HG03442 (cell line): ENCODE measurements at regions not wholly inside any gene's neighbourhood (a gene's known extent, or its start where the extent isn't known, plus 50 kb on each side); places are given as distances from the start of the nearest gene placed in this dataset.
A peak's percentile ranks its signal among the peaks of the same experiment; 100 is the strongest.
"Not testable (repeated sequence)": the region's sequence is repeated elsewhere in the genome, so short reads cannot be mapped to it uniquely, and the experiment has no call there.

Source experiments
- ATAC-seq: cut with Tn5 transposase; IDR thresholded peaks from one replicate; pipeline ENCODE4 v1.9.1; 2021; ENCODE audit warnings: mild to moderate bottlenecking, moderate library complexity; ENCODE audit not compliant: unreplicated experiment

DNA sequence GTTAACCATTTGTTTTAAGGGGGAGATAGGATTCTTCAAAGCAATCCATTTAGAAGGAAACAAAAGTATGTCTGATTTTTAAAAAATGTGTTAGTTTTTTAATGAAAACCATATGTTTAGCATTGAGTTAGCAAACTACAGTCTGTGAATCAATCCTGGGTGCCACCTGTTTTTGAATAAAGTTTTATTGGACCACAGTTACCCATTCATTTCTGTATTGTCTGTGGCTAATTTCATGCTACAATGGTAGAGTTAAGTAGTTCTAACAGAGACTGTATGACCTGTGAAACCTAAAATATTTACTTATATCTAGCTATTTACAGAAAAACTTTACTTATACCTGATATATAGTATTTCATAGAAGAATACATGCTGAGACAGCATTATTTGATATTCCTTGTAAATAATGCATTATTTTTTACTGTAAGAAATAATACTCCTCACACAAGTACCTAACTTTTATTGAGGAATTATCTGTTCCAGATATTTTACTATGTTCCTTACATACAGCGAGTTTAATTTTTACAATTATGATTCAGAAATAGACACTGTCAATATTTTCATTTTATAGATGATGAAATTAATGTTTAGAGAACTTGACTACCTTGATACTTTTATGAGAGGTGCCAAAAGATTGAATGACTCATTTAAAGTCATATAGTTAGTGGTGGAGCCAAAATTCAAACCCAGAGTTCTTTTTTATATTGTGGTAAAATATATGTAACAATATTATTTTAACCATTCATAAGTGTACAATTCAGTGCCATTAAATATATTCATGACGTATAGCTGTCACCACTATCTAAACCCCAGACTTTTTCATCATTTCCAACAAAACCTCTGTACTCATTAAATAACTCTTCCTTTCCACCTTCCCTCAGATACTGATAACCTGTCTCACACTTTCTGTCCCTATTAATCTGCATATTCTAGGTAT, 122.0 kb downstream of the GLUD2 start:
- ATAC-seq: no peak

DNA sequence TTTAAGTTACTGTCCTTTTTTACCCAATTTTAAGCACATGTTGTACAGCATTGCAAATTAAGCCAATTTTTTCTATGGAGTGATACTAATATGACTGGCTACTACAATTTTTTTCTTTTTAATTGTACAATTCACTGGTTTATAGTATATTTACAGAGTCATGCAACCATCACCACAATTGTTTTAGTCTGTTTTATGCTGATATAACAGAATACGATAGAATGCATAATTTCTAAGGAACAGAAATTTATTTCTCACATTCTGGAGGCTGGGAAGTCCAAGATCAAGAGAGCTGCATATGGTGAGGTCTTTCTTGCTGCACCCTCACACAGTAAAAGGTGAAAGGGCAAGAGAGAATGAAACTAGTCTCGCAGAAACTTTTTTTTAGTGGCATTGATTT, 125.3 kb downstream of the GLUD2 start:
- no peak for ATAC-seq

DNA sequence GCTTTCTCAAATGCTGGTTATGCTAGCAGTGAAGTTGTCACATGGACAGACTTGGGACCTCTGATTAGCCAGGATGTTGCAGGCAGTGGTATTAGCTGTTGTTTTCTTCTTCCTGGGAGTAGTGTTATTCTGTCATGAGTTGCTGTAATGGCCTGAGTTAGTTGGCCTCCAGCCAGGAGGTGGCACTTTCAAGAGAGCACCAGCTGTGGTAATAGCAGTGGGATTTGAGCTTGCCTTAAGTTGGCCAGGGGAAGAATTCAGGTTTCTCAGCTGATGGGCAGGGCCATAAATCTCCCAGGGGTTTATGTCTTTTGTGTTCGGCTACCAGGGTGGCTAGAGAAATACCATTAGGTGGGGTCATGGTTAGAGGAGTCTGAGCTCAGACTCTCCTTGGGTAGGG, 132.6 kb downstream of the GLUD2 start:
- no peak for ATAC-seq

DNA sequence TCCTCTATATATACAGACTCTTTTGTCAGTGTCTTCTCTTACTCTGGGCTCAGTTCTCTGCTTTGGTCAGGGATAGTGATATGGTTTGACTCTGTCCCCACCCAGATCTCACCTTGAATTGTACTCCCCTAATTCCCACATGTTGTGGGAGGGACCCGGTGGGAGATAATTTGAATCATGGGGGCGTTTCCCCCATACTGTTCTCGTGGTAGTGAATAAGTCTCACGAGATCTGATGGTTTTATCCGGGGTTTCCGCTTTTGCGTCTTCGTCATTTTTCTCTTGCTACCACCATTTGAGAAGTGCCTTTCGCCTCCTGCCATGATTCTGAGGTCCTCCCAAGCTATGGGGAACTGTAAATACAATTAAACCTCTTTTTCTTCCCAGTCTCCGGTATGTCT, 144.4 kb downstream of the GLUD2 start:
- ATAC-seq: no peak

DNA sequence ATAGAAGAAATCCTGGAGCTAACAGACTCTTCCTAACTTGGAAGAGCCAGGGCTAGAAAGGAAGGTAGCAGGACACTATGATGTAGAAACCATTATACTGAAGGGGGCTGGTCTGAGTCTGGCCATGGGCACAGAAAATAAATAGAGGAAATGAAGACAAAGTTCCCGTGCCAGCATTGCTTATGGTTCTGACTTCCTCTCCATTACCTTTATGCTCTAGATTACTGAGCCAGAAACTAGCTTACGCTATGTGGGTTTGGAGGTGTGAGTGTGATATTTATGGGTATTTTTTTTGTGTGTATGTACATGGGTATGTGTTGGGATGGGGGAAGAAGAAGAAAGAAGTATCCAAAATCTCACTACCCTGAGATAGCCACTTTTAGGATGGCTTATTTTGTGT, 148.3 kb downstream of the GLUD2 start:
- ATAC-seq: no peak

DNA sequence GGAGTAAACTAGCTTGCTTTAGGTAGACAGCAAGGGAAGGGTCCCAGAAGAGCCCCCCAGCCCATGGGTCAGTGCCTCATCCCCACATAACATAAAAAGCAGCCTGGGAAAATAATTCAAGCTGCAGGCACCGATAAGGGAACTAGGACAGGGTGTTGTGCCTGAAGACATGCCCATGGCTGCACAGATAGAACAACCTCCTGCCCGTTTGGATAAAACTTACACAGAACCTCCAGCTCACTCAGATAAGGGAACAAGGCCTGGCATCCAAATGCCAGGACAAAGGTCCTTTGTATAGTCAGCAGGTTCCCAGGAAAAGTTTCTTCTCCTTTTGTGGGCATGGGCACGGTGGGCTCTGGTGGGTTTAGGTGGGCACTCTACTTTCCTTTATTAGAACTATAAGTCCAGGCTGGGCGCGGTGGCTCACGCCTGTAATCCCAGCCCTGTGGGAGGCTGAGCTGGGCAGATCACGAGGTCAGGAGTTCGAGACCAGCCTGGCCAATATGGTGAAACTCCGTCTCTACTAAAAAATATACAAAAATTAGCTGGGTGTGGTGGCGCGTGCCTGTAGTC, 149.5 kb downstream of the GLUD2 start:
- not testable (repeated sequence) for ATAC-seq

DNA sequence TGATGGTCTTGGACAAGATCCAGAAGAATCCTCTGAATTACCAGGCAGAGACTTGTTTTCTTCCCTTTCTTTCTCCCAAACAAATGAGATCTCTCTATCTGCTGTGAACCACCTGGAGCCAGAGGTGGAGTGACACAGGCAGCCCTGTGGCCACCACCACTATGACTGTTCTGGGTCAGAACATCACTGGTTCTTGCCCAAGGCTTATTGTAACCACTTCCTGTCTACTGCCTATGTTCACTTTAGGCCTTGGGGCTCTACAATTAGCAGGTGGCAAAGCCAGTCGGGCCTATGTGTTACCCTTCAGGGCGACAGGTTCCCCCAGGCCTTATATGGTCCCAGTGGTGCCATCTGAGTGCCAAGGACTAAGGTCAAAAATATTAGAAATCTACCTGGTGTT, 161.2 kb downstream of the GLUD2 start:
- ATAC-seq: no peak

DNA sequence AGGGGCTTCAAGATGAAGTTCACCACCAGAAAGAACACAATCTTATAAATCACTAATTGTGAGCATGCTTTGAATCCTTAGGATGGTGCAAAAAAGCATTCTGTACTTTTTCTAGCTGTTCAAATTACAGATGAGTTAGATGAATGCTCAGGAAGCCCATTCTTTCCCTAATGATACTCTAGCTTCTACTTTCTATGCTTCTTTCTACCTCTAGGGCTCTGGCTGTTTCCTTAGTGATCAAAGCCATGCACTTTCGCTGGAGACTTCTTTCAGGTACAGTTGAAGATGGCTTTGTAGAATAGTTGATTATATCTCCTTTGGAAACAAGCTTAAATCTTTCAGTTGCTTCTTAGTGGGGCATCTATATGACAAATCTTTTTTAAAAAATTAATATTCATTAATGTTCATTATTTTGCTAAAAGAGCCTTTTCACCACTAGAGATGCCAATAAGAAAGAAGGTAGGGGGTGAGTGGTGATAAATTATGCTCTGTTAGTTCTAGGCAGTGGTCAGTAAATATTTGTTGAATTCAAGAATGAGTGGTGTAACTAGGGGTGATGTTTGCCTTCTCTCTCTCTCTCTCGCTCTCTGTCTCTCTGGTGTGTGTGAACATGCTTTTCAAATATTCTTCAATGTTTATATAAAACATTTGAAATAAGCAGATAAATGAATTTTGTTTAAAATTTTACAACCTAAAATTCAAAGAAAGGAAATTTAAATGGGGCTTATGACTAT, 169.4 kb downstream of the GLUD2 start:
- no peak for ATAC-seq

DNA sequence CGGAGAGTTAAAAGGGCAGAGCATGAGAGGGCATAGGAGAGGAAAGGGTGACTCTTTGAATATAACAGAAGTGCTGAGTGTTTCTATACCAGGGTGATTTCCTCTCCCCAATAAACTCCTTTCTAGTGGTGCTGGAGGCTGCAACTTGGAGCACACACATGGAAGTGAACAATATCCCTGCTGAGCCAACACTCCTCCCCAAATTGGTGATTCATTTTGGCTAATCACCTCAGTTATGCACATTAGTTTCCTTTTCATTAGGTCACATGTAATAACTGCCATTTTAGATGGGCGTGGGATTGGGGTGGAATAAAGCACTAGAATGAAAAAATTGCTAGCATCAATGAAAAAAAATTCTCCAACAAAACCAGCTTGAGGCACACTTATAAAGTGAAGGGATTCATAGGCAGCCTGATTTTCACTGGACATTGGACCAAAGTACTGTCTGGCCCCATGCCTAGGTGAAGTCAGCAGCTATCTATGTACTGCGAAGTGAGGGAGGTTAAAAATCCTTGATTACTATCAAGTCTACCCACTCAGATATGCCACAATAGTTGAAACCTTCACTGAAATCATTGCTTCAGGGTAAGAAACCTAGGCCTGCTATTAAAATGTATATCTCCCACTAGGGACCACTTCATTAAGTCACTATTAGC, 174.0 kb downstream of the GLUD2 start:
- no peak for ATAC-seq

DNA sequence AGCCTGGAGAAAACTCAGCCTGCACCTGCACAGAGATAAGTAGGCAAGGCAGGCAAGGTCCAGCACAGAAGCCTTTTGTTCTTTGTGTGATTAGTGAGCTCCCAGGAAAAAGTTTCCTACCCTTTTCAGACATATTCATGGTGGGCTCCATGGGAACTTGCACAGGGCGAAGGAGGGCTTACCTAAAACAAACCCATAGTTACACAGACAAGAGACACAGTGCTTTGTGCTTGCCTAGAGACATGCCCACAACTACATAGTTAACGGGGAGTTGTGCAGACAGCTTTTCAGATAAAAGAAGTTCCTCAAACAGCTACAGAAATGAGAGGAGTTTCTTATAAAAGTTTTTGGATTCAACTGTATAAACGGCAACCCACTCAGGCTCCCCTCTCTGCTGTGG, 180.5 kb downstream of the GLUD2 start:
- ATAC-seq: no peak

DNA sequence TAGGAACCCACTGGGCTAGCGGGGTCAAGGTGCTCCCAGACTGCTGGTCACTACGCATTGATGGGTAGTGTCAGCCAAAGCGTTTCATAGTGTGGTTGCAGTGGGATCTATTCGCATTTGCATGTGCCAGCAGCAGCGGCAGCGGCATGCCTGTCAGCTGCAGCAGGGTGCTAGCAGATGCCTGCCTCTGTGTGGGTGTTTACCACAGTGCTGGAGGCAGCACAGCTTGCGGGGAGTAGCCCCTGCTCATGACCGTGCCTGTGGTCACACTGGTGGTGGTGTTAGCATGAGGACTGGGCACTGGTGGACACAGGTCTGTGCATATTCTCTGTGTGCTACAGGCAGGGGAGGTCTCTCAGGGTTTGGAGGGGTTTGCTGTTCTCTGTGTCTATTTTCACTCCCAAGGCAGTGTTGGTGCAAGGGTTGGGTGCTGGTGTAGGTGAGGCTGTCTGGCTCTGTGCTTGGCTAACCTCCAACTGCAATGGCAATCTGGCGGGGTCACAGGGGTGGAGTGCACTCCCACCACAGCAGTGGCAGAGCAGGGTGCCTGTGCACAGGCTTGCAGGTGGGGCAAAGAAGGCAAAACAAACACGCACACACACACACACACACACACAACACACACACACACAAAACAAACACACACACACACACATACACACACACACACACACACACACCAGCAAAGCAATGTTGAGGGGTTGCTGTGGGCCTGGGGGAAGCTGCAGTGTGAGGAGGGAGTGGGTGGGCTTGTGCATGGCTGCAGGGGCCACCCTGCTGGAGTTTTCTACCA, 184.4 kb downstream of the GLUD2 start:
- no peak for ATAC-seq

DNA sequence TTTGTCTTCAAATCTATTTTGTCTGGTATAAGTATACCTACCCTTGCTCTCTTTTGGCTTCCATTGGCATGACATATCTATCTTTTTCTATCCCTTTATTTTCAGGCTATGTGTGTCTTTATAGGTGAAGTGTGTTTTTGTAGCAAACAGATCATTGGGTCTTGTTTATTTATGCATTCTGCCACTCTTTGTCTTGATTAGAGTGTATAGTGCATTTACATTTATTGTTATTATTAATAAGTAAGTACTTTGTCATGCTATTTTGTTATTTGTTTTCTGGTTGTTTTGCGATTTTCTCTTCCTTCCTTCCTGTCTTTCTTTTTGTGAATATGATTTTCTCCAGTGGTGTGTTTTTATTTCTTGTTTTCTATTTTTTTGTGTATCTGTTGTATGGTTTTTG, 188.6 kb downstream of the GLUD2 start:
- ATAC-seq: no peak

DNA sequence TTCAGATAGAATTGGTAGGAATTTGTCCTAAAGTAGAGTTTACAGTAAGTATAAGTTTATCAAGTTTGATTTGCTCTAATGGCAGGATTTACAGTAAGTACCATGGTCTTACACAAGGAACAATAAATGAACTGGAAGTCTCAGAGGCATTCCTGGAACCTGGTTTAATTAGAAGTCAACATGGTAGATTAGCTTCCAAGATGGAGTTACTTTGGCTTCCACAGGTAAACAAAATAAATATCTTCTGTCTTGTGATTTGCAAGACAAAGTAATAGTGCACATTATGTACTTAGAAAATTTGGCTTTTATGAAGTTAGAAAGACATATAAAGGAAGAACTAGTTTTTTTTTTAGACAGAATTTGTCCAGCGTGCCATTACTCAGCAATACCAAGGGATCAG, 190.7 kb downstream of the GLUD2 start:
- ATAC-seq: no peak

DNA sequence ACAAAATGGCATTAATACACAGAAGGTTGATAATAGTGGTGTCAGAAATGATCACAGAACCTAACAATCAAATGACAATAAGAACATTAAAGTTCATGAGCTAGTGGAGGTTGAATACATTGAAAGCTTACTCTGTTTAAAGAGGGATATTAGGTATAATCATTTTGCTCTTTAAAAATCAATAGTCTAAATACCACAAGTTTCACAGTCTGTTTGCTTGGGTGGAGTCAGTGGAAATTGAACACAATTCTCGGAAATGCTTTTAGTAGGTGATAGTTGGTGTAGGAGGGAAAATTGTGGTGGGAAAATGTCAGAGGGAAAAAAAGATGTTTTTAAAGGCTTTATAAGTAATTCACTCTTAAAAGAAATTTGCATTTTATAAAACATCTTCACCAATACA, 197.1 kb downstream of the GLUD2 start:
- no peak for ATAC-seq

DNA sequence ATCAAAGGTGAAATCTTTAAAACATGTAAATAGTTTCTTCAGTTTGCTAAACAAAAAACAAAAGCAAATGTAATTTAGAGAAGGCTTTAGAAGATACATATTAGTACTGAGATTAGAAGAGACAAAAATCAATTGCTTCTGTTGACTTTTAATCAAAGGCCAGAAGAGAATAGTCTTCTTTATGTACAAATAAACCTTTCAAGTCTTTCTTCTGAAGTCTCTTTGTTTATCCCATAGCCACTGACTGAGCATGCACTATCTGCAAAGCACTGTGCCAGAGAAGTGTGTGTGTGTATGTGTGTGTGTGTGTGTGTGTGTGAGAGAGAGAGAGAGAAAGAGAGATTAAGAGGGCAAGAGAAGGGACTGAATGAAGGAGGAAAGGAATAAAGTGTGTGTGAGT, 198.4 kb downstream of the GLUD2 start:
- ATAC-seq: no peak

DNA sequence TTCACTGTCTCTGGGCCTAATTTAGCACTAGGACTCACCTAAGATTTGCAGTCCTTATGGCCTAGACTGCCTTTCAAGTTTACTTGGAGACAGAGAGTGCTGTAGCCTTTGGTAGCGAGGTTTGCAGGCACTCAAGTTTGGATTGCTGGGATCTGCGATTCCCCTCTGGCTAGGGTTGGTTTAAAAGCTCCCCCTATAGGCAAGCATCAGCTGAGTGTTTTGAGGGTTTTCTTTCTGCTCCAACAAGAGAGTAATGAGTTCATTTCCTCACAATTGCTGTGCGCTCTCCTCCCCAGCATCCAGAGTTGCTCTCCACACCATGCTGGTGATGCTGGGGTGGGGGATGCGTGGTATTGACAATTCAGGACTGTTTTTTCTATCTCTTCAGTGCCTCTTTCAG, 206.9 kb downstream of the GLUD2 start:
- no peak for ATAC-seq

DNA sequence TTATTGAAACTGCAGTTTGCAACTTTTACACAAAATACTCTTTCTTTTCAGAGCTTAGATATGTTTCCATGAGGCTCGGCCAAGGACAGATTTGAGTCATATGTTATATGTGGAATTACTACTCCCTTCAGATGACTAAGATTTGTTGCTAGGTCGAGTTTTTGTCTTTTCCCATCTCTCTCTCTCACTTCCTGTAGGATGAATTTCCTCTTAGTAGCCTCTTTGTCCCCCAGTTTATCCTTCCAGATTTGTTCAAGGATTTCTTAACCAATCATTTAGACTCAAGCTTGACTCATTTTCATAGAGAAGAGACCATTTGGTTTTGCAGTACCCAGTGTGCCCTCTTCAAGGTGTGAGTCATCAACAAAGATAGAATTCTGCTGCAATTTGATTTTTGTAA, 209.2 kb downstream of the GLUD2 start:
- peak; percentile 43 for ATAC-seq

DNA sequence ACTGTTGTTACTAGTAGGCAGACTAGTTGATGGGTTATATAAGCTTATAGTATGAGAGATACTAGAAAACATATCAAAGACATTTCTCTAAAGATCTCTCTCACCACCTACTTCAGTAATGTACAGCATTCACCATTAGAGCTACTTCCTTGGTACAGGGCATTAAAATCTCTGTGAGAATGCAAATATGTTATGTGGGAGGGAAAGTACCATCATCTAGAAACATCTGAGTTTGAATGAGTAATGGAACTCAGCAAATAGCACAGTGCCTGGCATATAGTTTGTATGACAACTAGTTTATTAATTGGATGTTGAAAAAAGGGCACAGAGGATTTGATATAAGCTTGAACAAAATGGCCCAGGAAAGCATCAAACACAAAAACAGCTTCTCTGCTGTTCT, 211.1 kb downstream of the GLUD2 start:
- ATAC-seq: peak; percentile 90

DNA sequence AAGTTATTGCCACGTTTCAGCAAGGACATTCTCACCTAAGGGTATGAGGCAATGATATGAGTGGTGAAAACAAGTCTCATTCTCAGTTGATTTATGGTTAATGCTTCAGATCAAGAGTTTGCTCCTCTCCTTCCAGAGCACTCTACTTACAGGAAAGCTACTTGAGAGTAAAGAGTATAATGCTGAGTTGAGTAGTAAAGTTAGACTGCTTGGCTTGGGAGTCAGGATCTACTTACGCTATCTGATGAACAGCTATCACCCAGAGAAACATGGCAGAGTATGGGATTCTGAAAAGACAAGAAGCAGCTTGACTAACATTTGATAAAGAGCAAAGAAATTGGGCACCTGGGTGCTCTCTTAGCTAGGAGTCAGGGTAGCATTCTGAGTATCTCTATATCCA, 211.8 kb downstream of the GLUD2 start:
- no peak for ATAC-seq

DNA sequence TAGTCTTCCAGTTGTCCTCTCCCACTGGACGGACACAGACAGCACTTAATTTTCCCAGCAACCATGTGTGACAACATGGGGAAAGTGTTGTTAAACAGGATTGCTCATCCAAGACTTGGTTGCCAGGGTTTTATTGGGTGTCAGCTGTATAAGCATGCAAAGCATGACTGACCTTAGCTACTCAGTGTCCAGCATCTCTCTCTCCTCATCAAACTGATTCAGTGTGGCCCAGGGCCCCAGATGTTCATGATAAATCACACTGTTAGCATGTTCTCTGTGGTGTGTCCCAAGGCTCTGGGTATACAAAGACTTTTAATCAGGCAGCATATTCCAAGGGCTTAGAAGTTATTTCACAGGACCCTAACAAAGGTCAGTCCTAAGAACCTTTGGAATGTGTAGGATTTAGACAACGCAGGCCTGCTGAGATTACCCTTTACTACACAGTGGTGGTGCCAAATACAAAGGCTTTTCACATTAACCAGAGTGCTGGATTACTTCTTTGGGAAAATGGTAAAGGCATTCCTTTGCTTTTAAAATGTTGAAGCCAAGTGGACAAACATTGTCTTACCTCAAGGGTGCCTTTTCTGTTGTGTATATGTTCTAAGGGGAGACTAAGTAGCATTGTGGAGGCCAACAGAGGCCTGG, 213.3 kb downstream of the GLUD2 start:
- no peak for ATAC-seq
